Central memory CD8-positive, alpha-beta T cell (primary cell): ENCODE measurements at regions not wholly inside any gene's neighbourhood (a gene's known extent, or its start where the extent isn't known, plus 50 kb on each side); places are given as distances from the start of the nearest gene placed in this dataset.

Experiments
- ATAC-seq: fragments of 150-1000 bp; cut with Tn5 transposase; replicated peaks from 2 replicates; pipeline ENCODE4 v1.10.0; 2022; ENCODE audit warnings: mild to moderate bottlenecking, moderate FRiP score, moderate number of reproducible peaks; ENCODE audit not compliant: poor library complexity, severe bottlenecking; ENCODE audit errors: extremely low read depth
- DNase-seq, 2 donors: peaks; one replicate each; pipeline ENCODE4 v3.0.0; 2021; ENCODE audit warnings: low spot score in 2 of 2
- H3K27ac Mint-ChIP-seq: one replicate; pipeline ENCODE4 v1.8.0; 2022; ENCODE audit warnings: low read depth, mild to moderate bottlenecking, moderate library complexity, mixed read lengths
- H3K27me3 Mint-ChIP-seq: one replicate; pipeline ENCODE4 v1.8.0; 2022; ENCODE audit warnings: mixed read lengths
- H3K36me3 Mint-ChIP-seq: one replicate; pipeline ENCODE4 v1.8.0; 2022; ENCODE audit warnings: mild to moderate bottlenecking, moderate library complexity, mixed read lengths; ENCODE audit not compliant: insufficient read depth
- H3K4me1 Mint-ChIP-seq: one replicate; pipeline ENCODE4 v1.8.0; 2022; ENCODE audit warnings: mixed read lengths
- H3K4me3 Mint-ChIP-seq: one replicate; pipeline ENCODE4 v1.8.0; 2022; ENCODE audit warnings: mild to moderate bottlenecking, moderate library complexity, mixed read lengths
- H3K9me3 Mint-ChIP-seq: one replicate; pipeline ENCODE4 v1.8.0; 2022; ENCODE audit warnings: mixed read lengths

GRCh38 chr11:112457532-112457931, 196.9 kb upstream of the PLET1 start:
- ATAC-seq (no peak), DNase-seq (no peak)
- peaks cover 8% of the 10 kb centered on the region for H3K27me3 Mint-ChIP-seq
- peaks cover 6% of the 10 kb centered on the region for H3K4me1 Mint-ChIP-seq
- no peaks in the 10 kb centered on the region for H3K9me3 Mint-ChIP-seq
- no peaks in the 10 kb centered on the region for H3K36me3 Mint-ChIP-seq
- H3K4me3 Mint-ChIP-seq = no peak overlapping the region
- no peak overlapping the region for H3K27ac Mint-ChIP-seq

GRCh38 chr11:112459001-112459400, 198.3 kb upstream of the PLET1 start:
- H3K36me3 Mint-ChIP-seq = peaks cover 2% of the 10 kb centered on the region
- H3K4me3 Mint-ChIP-seq = peak overlapping the region; percentile 57
- DNase-seq = no peak
- no peak for ATAC-seq
- no peaks in the 10 kb centered on the region for H3K9me3 Mint-ChIP-seq
- peaks cover 6% of the 10 kb centered on the region for H3K4me1 Mint-ChIP-seq
- H3K27ac Mint-ChIP-seq = no peak overlapping the region
- H3K27me3 Mint-ChIP-seq = peaks cover 19% of the 10 kb centered on the region

GRCh38 chr11:112460141-112460540, 199.5 kb upstream of the PLET1 start:
- Mint-ChIP-seq H3K9me3 (no peaks in the 10 kb centered on the region), H3K36me3 (peaks cover 2% of the 10 kb centered on the region), H3K4me1 (peaks cover 6% of the 10 kb centered on the region), H3K27me3 (peaks cover 27% of the 10 kb centered on the region), H3K4me3 (no peak overlapping the region), H3K27ac (no peak overlapping the region)
- ATAC-seq = no peak
- no peak for DNase-seq

- no peaks in the 10 kb centered on the region for H3K9me3 Mint-ChIP-seq
- H3K4me1 Mint-ChIP-seq = no peaks in the 10 kb centered on the region
- H3K27ac Mint-ChIP-seq = no peak overlapping the region
- H3K36me3 Mint-ChIP-seq = peaks cover 2% of the 10 kb centered on the region
- ATAC-seq = no peak
- no peak overlapping the region for H3K4me3 Mint-ChIP-seq
- DNase-seq = no peak
- H3K27me3 Mint-ChIP-seq = peaks cover 45% of the 10 kb centered on the region
Observed at GRCh38 chr11:112464949-112465348, 204.3 kb upstream of the PLET1 start.

GRCh38 chr11:112465433-112466024, 204.9 kb upstream of the PLET1 start:
- H3K27ac Mint-ChIP-seq = no peak overlapping the region
- H3K27me3 Mint-ChIP-seq = peaks cover 45% of the 10 kb centered on the region
- peaks cover 2% of the 10 kb centered on the region for H3K36me3 Mint-ChIP-seq
- no peak overlapping the region for H3K4me3 Mint-ChIP-seq
- no peak for DNase-seq
- no peak for ATAC-seq
- H3K4me1 Mint-ChIP-seq = no peaks in the 10 kb centered on the region
- no peaks in the 10 kb centered on the region for H3K9me3 Mint-ChIP-seq

- Mint-ChIP-seq H3K27ac (no peak overlapping the region), H3K9me3 (no peaks in the 10 kb centered on the region), H3K27me3 (peaks cover 36% of the 10 kb centered on the region), H3K36me3 (peaks cover 2% of the 10 kb centered on the region), H3K4me1 (no peaks in the 10 kb centered on the region), H3K4me3 (no peak overlapping the region)
- DNase-seq = no peak
- ATAC-seq = no peak
Observed at GRCh38 chr11:112467721-112468120, 207.1 kb upstream of the PLET1 start.

- ATAC-seq = no peak
- Mint-ChIP-seq H3K27ac (no peak overlapping the region), H3K9me3 (no peaks in the 10 kb centered on the region), H3K27me3 (peaks cover 29% of the 10 kb centered on the region), H3K36me3 (no peaks in the 10 kb centered on the region), H3K4me1 (no peaks in the 10 kb centered on the region), H3K4me3 (no peak overlapping the region)
- no peak for DNase-seq
Observed at GRCh38 chr11:112469376-112469775, 208.7 kb upstream of the PLET1 start.

- H3K27me3 Mint-ChIP-seq = peaks cover 26% of the 10 kb centered on the region
- no peaks in the 10 kb centered on the region for H3K36me3 Mint-ChIP-seq
- H3K4me3 Mint-ChIP-seq = no peak overlapping the region
- ATAC-seq = no peak
- H3K4me1 Mint-ChIP-seq = no peaks in the 10 kb centered on the region
- no peak overlapping the region for H3K27ac Mint-ChIP-seq
- DNase-seq = no peak
- H3K9me3 Mint-ChIP-seq = no peaks in the 10 kb centered on the region
Observed at GRCh38 chr11:112470355-112470754, 209.7 kb upstream of the PLET1 start.

- Mint-ChIP-seq H3K27ac (no peak overlapping the region), H3K27me3 (peaks cover 22% of the 10 kb centered on the region), H3K4me1 (no peaks in the 10 kb centered on the region), H3K4me3 (no peak overlapping the region), H3K9me3 (no peaks in the 10 kb centered on the region), H3K36me3 (no peaks in the 10 kb centered on the region)
- DNase-seq (no peak), ATAC-seq (no peak)
Observed at GRCh38 chr11:112471731-112472130, 211.1 kb upstream of the PLET1 start.

GRCh38 chr11:112477152-112477551, 216.5 kb upstream of the PLET1 start:
- no peak overlapping the region for H3K4me3 Mint-ChIP-seq
- H3K9me3 Mint-ChIP-seq = no peaks in the 10 kb centered on the region
- no peak for DNase-seq
- no peak for ATAC-seq
- H3K36me3 Mint-ChIP-seq = no peaks in the 10 kb centered on the region
- H3K27me3 Mint-ChIP-seq = peaks cover 37% of the 10 kb centered on the region
- no peaks in the 10 kb centered on the region for H3K4me1 Mint-ChIP-seq
- no peak overlapping the region for H3K27ac Mint-ChIP-seq

GRCh38 chr11:112477581-112478317, 217.1 kb upstream of the PLET1 start:
- Mint-ChIP-seq H3K4me1 (no peaks in the 10 kb centered on the region), H3K36me3 (no peaks in the 10 kb centered on the region), H3K27me3 (peaks cover 37% of the 10 kb centered on the region), H3K4me3 (no peak overlapping the region), H3K9me3 (no peaks in the 10 kb centered on the region), H3K27ac (no peak overlapping the region)
- ATAC-seq (no peak), DNase-seq (no peak)

- H3K36me3 Mint-ChIP-seq = no peaks in the 10 kb centered on the region
- DNase-seq (no peak), ATAC-seq (no peak)
- no peaks in the 10 kb centered on the region for H3K9me3 Mint-ChIP-seq
- peaks cover 37% of the 10 kb centered on the region for H3K27me3 Mint-ChIP-seq
- no peak overlapping the region for H3K27ac Mint-ChIP-seq
- H3K4me1 Mint-ChIP-seq = no peaks in the 10 kb centered on the region
- H3K4me3 Mint-ChIP-seq = no peak overlapping the region
Observed at GRCh38 chr11:112478806-112479205, 218.1 kb upstream of the PLET1 start.

- peaks cover 19% of the 10 kb centered on the region for H3K27me3 Mint-ChIP-seq
- ATAC-seq (no peak), DNase-seq (no peak)
- no peak overlapping the region for H3K27ac Mint-ChIP-seq
- no peaks in the 10 kb centered on the region for H3K36me3 Mint-ChIP-seq
- no peaks in the 10 kb centered on the region for H3K4me1 Mint-ChIP-seq
- H3K4me3 Mint-ChIP-seq = no peak overlapping the region
- H3K9me3 Mint-ChIP-seq = no peaks in the 10 kb centered on the region
Observed at GRCh38 chr11:112481431-112481830, 220.8 kb upstream of the PLET1 start.
